OCI-LY7 (cell line): ENCODE measurements at regions not wholly inside any gene's neighbourhood (a gene's known extent, or its start where the extent isn't known, plus 50 kb on each side); places are given as distances from the start of the nearest gene placed in this dataset.

Experiments used
- BruUV-seq: library from RNA; stranded (reverse); fragments of 400-500 nt; replicated peaks from 2 replicates; lab custom pipeline; 2021; lab: Mats Ljungman, UMichigan
- CTCF ChIA-PET: fragments of 300-600 bp; sonication (Branson Sonifier 250); formaldehyde crosslinking; loops from one replicate; lab custom pipeline; 2022; ENCODE audit warnings: antibody characterized with exemption; ENCODE audit not compliant: unreplicated experiment; lab: Charles Lee
- POLR2A ChIA-PET: fragments of 300-600 bp; sonication (Branson Sonifier 250); formaldehyde crosslinking; loops from one replicate; lab custom pipeline; 2022; ENCODE audit warnings: antibody characterized with exemption; lab: Charles Lee
- DNase-seq: peaks from one replicate; pipeline ENCODE4 v3.0.0-alpha.2; 2015; ENCODE audit warnings: low spot score
- H2AFZ ChIP-seq: fragments of 200-600 bp; sonication (generic), shearing (Covaris generic); 2 replicates; pipeline ENCODE4 v1.6.1; 2014; ENCODE audit warnings: mild to moderate bottlenecking, antibody characterized with exemption, low read length, moderate library complexity
- H3K27ac ChIP-seq: fragments of 200-600 bp; sonication (generic); 2 replicates; pipeline ENCODE4 v1.5.1; 2014; ENCODE audit warnings: mixed run types, low read depth, mild to moderate bottlenecking, moderate library complexity, low read length, inconsistent platforms; ENCODE audit not compliant: poor library complexity, severe bottlenecking
- H3K36me3 ChIP-seq: fragments of 200-600 bp; sonication (generic); 2 replicates; pipeline ENCODE4 v1.6.1; 2014; ENCODE audit warnings: mild to moderate bottlenecking, antibody characterized with exemption, low read length, moderate library complexity, mixed read lengths; ENCODE audit not compliant: insufficient read depth
- H3K4me1 ChIP-seq: fragments of 200-600 bp; sonication (generic); 2 replicates; pipeline ENCODE4 v1.5.1; 2014; ENCODE audit warnings: mild to moderate bottlenecking, low read length; ENCODE audit not compliant: insufficient read depth, poor library complexity, severe bottlenecking
- H3K4me2 ChIP-seq: fragments of 200-600 bp; sonication (generic); 2 replicates; pipeline ENCODE4 v1.6.1; 2014; ENCODE audit warnings: mild to moderate bottlenecking, low read length
- H3K4me3 ChIP-seq: fragments of 200-600 bp; sonication (generic); 2 replicates; pipeline ENCODE4 v1.5.1; 2014; ENCODE audit warnings: mild to moderate bottlenecking, low read depth, low read length; ENCODE audit not compliant: poor library complexity, severe bottlenecking
- H3K79me2 ChIP-seq: fragments of 200-600 bp; sonication (generic); 2 replicates; pipeline ENCODE4 v1.6.1; 2016; ENCODE audit warnings: low read depth, mild to moderate bottlenecking, low read length, moderate library complexity, mixed read lengths; ENCODE audit not compliant: insufficient read depth
- H3K9me2 ChIP-seq: fragments of 200-600 bp; sonication (generic); 2 replicates; pipeline ENCODE4 v1.6.1; 2016; ENCODE audit warnings: mild to moderate bottlenecking, low read length, mixed read lengths; ENCODE audit not compliant: insufficient read depth
- H3K9me3 ChIP-seq: fragments of 200-600 bp; sonication (generic); 2 replicates; pipeline ENCODE4 v1.6.1; 2014; ENCODE audit warnings: mild to moderate bottlenecking, mixed run types, low read length, mixed read lengths
- H4K20me1 ChIP-seq: fragments of 200-600 bp; sonication (generic); 2 replicates; pipeline ENCODE4 v1.6.1; 2014; ENCODE audit warnings: mild to moderate bottlenecking, antibody characterized with exemption, low read length, moderate library complexity, mixed read lengths; ENCODE audit not compliant: insufficient read depth
- EZH2phosphoT487 ChIP-seq: fragments of 200-600 bp; sonication (generic); IDR thresholded peaks from 2 replicates; pipeline ENCODE4 v1.6.1; 2018; ENCODE audit warnings: low read depth, borderline replicate concordance, mild to moderate bottlenecking, mixed run types, antibody characterized with exemption, low read length, moderate library complexity, mixed read lengths
- intact Hi-C: fragments of 100-400 bp; cut with micrococcal nuclease; formaldehyde crosslinking; loops from one replicate; pipeline ENCODE4 v1.10.0; 2022; ENCODE audit not compliant: unreplicated experiment
- TF ChIP-seq, protein P1 (sequence below): fragments of 200-600 bp; sonication (generic); conservative IDR thresholded peaks from 2 replicates; pipeline ENCODE4 v1.5.1; 2014; ENCODE audit warnings: mild to moderate bottlenecking, antibody characterized with exemption, low read length, moderate library complexity, mixed read lengths

DNA sequence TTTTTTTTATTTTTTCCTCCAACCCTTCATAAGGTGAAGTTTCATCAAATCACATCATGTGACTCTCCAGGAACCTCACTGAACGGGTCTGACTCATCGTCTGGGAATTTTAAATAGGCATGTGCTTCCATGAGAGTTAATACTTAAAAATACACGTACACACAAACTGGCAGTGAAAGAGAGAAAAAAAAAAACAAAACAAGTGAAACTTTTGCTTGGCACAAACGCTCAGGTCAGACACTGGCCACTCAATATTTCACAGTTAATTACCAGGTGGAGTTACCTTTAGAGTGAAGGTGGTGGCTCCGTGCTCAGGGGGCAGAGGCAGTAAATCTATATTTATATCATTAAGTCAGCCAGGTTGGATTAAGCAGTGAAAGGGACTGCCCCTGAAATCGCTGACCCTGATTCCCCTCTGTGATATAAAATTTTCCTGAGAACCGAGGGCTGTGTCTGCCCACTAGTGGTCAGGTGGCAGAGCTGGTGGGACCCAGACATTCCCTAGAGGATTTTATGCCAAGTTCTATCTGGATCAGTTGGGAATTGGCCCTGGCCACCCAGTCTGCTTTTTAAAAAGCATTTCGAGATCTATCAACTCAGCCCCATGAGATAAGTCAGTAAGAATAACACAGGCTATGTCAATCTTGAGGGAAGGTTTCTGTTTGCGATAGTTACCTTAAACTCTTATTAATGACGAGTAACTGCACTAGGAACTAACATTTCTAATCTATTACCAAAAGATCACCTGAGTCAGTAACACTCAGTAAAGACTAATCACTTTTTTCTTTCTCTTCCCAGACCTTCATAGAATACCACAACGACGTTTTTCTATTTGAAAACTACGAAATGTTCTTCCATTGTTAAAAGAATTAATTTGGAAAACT is 259.1 kb downstream of the HDGFL1 start:
- Histone ChIP-seq H3K79me2 (no peaks in the 10 kb centered on the region), H2AFZ (no peak overlapping the region), H3K36me3 (no peaks in the 10 kb centered on the region), H3K9me2 (no peaks in the 10 kb centered on the region), H3K4me3 (no peak overlapping the region), H3K4me1 (no peaks in the 10 kb centered on the region), H4K20me1 (no peaks in the 10 kb centered on the region), H3K9me3 (no peaks in the 10 kb centered on the region), H3K4me2 (no peak overlapping the region), H3K27ac (no peak overlapping the region)
- no peak for DNase-seq
- TF ChIP-seq EZH2phosphoT487: no peak
- TF ChIP-seq, protein P1, sequence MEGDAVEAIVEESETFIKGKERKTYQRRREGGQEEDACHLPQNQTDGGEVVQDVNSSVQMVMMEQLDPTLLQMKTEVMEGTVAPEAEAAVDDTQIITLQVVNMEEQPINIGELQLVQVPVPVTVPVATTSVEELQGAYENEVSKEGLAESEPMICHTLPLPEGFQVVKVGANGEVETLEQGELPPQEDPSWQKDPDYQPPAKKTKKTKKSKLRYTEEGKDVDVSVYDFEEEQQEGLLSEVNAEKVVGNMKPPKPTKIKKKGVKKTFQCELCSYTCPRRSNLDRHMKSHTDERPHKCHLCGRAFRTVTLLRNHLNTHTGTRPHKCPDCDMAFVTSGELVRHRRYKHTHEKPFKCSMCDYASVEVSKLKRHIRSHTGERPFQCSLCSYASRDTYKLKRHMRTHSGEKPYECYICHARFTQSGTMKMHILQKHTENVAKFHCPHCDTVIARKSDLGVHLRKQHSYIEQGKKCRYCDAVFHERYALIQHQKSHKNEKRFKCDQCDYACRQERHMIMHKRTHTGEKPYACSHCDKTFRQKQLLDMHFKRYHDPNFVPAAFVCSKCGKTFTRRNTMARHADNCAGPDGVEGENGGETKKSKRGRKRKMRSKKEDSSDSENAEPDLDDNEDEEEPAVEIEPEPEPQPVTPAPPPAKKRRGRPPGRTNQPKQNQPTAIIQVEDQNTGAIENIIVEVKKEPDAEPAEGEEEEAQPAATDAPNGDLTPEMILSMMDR: peak; percentile 62
- intact Hi-C loops: no loop called here
- CTCF ChIA-PET: no interaction called here
- no TSS peak for BruUV-seq
- POLR2A ChIA-PET: no interaction called here

DNA sequence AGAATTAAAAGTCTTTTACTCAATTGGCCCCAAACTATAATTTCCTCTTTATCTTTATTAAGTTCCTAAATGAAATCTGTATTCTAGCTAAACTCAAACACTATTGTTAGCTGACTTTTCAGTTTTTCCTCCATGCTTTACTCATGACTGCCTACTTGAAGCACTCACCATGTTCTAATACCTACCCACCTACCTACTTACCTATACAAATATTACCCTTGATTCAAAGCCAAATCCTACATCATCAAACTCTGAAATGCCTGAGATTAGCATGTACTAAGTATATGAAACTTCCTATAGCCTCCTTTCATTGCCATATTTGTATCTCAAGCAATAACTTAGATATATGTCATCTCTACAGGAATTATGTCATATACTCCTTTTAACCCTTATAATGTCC is 259.7 kb downstream of the HDGFL1 start:
- Histone ChIP-seq H3K36me3 (no peaks in the 10 kb centered on the region), H2AFZ (no peak overlapping the region), H3K27ac (no peak overlapping the region), H3K9me3 (no peaks in the 10 kb centered on the region), H3K4me3 (no peak overlapping the region), H3K4me2 (no peak overlapping the region), H4K20me1 (no peaks in the 10 kb centered on the region), H3K4me1 (no peaks in the 10 kb centered on the region), H3K79me2 (no peaks in the 10 kb centered on the region), H3K9me2 (no peaks in the 10 kb centered on the region)
- CTCF ChIA-PET: no interaction called here
- intact Hi-C loops: no loop called here
- no peak for DNase-seq
- no TSS peak for BruUV-seq
- TF ChIP-seq EZH2phosphoT487: no peak
- TF ChIP-seq, protein P1: no peak
- POLR2A ChIA-PET: no interaction called here

DNA sequence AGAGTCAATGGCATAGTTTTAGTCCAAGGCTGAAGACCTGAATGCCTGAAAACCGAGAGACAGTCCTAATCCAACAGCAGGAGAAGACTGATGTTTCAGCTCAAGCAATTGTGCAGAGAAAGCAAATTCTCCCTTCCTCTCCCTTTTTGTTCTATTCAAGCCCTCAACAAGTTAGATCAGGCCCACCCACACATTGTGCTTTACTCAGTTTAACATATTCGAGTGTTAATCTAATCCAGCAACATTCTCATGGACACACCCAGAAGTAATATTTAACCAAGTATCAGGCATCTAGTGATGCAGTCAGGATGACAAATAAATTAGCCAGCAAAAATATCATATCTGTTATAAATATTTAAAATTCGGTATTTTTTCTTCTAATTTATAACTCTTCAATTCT is 261.1 kb downstream of the HDGFL1 start:
- Histone ChIP-seq H3K4me1 (no peaks in the 10 kb centered on the region), H2AFZ (no peak overlapping the region), H3K9me2 (no peaks in the 10 kb centered on the region), H4K20me1 (no peaks in the 10 kb centered on the region), H3K36me3 (no peaks in the 10 kb centered on the region), H3K27ac (no peak overlapping the region), H3K4me2 (no peak overlapping the region), H3K9me3 (no peaks in the 10 kb centered on the region), H3K79me2 (no peaks in the 10 kb centered on the region), H3K4me3 (no peak overlapping the region)
- TF ChIP-seq, protein P1: no peak
- TF ChIP-seq EZH2phosphoT487: no peak
- ChIA-PET CTCF (no interaction called here), POLR2A (no interaction called here)
- intact Hi-C loops: no loop called here
- BruUV-seq: no TSS peak
- DNase-seq: no peak
